Hepatocyte (in vitro differentiated cells): ENCODE measurements at regions not wholly inside any gene's neighbourhood (a gene's known extent, or its start where the extent isn't known, plus 50 kb on each side); places are given as distances from the start of the nearest gene placed in this dataset.

ENCODE experiments used
- DNase-seq: peaks from one replicate; pipeline ENCODE4 v3.0.0-alpha.2; 2016; ENCODE audit warnings: low spot score
- H2AFZ ChIP-seq: fragments of 200-600 bp; sonication (generic); 2 replicates; pipeline ENCODE4 v1.6.0; 2016; ENCODE audit warnings: antibody characterized with exemption, mild to moderate bottlenecking
- H3K27ac ChIP-seq: fragments of 200-600 bp; sonication (generic); 2 replicates; pipeline ENCODE4 v1.5.1; 2016; ENCODE audit warnings: mild to moderate bottlenecking
- H3K27me3 ChIP-seq: fragments of 200-600 bp; sonication (generic); 2 replicates; pipeline ENCODE4 v1.6.1; 2016
- H3K36me3 ChIP-seq: fragments of 200-600 bp; sonication (generic); replicated peaks from 2 replicates; pipeline ENCODE4 v1.5.1; 2016; ENCODE audit warnings: low read depth; ENCODE audit not compliant: insufficient read depth
- H3K4me1 ChIP-seq: fragments of 200-600 bp; sonication (generic); 2 replicates; pipeline ENCODE4 v1.5.1; 2016; ENCODE audit warnings: mild to moderate bottlenecking, moderate library complexity; ENCODE audit not compliant: insufficient read depth
- H3K4me2 ChIP-seq: fragments of 200-600 bp; sonication (generic); 2 replicates; pipeline ENCODE4 v1.6.0; 2016
- H3K4me3 ChIP-seq: fragments of 200-600 bp; sonication (generic); 2 replicates; pipeline ENCODE4 v1.5.1; 2016; ENCODE audit warnings: mild to moderate bottlenecking
- H3K79me2 ChIP-seq: fragments of 200-600 bp; sonication (generic); 2 replicates; pipeline ENCODE4 v1.6.0; 2017; ENCODE audit warnings: mild to moderate bottlenecking
- H3K9me2 ChIP-seq: fragments of 200-600 bp; sonication (generic); replicated peaks from 2 replicates; pipeline ENCODE4 v1.6.0; 2017; ENCODE audit warnings: mild to moderate bottlenecking; ENCODE audit not compliant: insufficient read depth
- H3K9me3 ChIP-seq: fragments of 200-600 bp; sonication (generic); 2 replicates; pipeline ENCODE4 v1.5.1; 2016; ENCODE audit warnings: low read depth, mild to moderate bottlenecking
- H4K20me1 ChIP-seq: fragments of 200-600 bp; sonication (generic); 2 replicates; pipeline ENCODE4 v1.6.0; 2016; ENCODE audit warnings: mild to moderate bottlenecking; ENCODE audit not compliant: insufficient read depth, poor library complexity, severe bottlenecking
- CTCF ChIP-seq: fragments of 200-600 bp; sonication (generic); IDR thresholded peaks from 2 replicates; pipeline ENCODE4 v1.5.1; 2016; ENCODE audit warnings: antibody characterized with exemption, mild to moderate bottlenecking; ENCODE audit not compliant: poor library complexity
- EZH2 ChIP-seq: fragments of 200-600 bp; sonication (generic); IDR thresholded peaks from 2 replicates; pipeline ENCODE4 v1.6.1; 2016; ENCODE audit warnings: antibody characterized with exemption, mild to moderate bottlenecking, borderline replicate concordance
- EZH2phosphoT487 ChIP-seq: fragments of 200-600 bp; sonication (generic); IDR thresholded peaks from one replicate; pipeline ENCODE4 v1.6.1; 2018; ENCODE audit warnings: antibody characterized with exemption, mild to moderate bottlenecking, low read depth, moderate library complexity; ENCODE audit not compliant: unreplicated experiment, severe bottlenecking
- WGBS: methylation state at CpG from one replicate; pipeline ENCODE4 v1.1.6; 2016; ENCODE audit warnings: low lambda C conversion rate; ENCODE audit errors: missing lambda C conversion rate; 5-methylcytosine and 5-hydroxymethylcytosine counted together

- Histone ChIP-seq H3K36me3 (no peaks in the 10 kb centered on the region), H3K9me2 (no peaks in the 10 kb centered on the region), H2AFZ (no peak overlapping the region), H3K4me1 (no peaks in the 10 kb centered on the region), H3K4me3 (no peak overlapping the region), H3K27ac (no peak overlapping the region), H3K9me3 (no peaks in the 10 kb centered on the region), H3K79me2 (no peaks in the 10 kb centered on the region), H4K20me1 (no peaks in the 10 kb centered on the region), H3K27me3 (no peaks in the 10 kb centered on the region), H3K4me2 (no peak overlapping the region)
- WGBS, result 64% methylated on average over 12 of the region's 12 CpGs
- no peak for TF ChIP-seq CTCF
- no peak for TF ChIP-seq EZH2
- no peak for DNase-seq
Observed at GRCh38 chr22:47394504-47395440, 632.3 kb downstream of the TBC1D22A start.

GRCh38 chr22:47393191-47393590, 630.7 kb downstream of the TBC1D22A start:
- WGBS, result 85% methylated on average over 9 of the region's 9 CpGs
- H3K9me2 ChIP-seq, result no peaks in the 10 kb centered on the region
- no peaks in the 10 kb centered on the region for H3K4me1 ChIP-seq
- H2AFZ ChIP-seq, result no peak overlapping the region
- no peak overlapping the region for H3K4me2 ChIP-seq
- H3K9me3 ChIP-seq, result no peaks in the 10 kb centered on the region
- no peaks in the 10 kb centered on the region for H3K79me2 ChIP-seq
- H4K20me1 ChIP-seq, result no peaks in the 10 kb centered on the region
- no peaks in the 10 kb centered on the region for H3K27me3 ChIP-seq
- TF ChIP-seq CTCF, result no peak
- no peak for TF ChIP-seq EZH2phosphoT487
- TF ChIP-seq EZH2, result no peak
- no peak for DNase-seq
- H3K27ac ChIP-seq, result no peak overlapping the region
- no peak overlapping the region for H3K4me3 ChIP-seq
- no peaks in the 10 kb centered on the region for H3K36me3 ChIP-seq

GRCh38 chr22:47392729-47393128, 630.3 kb downstream of the TBC1D22A start:
- Histone ChIP-seq H3K9me3 (no peaks in the 10 kb centered on the region), H3K9me2 (no peaks in the 10 kb centered on the region), H3K27ac (no peak overlapping the region), H2AFZ (no peak overlapping the region), H3K79me2 (no peaks in the 10 kb centered on the region), H4K20me1 (no peaks in the 10 kb centered on the region), H3K4me1 (no peaks in the 10 kb centered on the region), H3K27me3 (no peaks in the 10 kb centered on the region), H3K4me2 (no peak overlapping the region), H3K4me3 (no peak overlapping the region), H3K36me3 (no peaks in the 10 kb centered on the region)
- DNase-seq, result no peak
- no peak for TF ChIP-seq EZH2phosphoT487
- TF ChIP-seq CTCF, result no peak
- no peak for TF ChIP-seq EZH2
- WGBS, result 83% methylated on average over 8 of the region's 8 CpGs
